HG03064 (cell line): ENCODE measurements at regions not wholly inside any gene's neighbourhood (a gene's known extent, or its start where the extent isn't known, plus 50 kb on each side); places are given as distances from the start of the nearest gene placed in this dataset.
A peak's percentile ranks its signal among the peaks of the same experiment; 100 is the strongest.
"Not testable (repeated sequence)": the region's sequence is repeated elsewhere in the genome, so short reads cannot be mapped to it uniquely, and the experiment has no call there.

Experiments used
- ATAC-seq: cut with Tn5 transposase; IDR thresholded peaks from one replicate; pipeline ENCODE4 v1.9.1; 2021; ENCODE audit warnings: low read depth; ENCODE audit not compliant: unreplicated experiment

DNA sequence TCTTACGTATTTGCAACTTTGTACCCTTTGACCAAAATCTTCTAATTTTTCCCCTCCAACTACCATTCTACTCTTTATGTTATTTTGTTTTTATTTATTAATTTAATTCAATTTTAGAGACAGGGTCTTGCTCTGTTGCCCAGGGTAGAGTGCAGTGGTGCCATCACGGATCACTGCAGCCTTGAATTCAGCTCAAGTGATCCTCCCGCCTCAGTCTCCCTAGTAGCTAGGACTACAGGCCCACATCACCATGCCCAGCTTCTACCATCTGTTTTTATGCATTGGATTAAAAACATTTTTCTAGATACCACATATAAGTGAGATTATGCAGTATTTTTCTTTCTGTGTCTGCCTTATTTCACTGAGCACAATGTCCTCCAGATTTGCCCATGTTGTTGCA lies 2912.5 kb downstream of the RPIA start:
- ATAC-seq = not testable (repeated sequence)

DNA sequence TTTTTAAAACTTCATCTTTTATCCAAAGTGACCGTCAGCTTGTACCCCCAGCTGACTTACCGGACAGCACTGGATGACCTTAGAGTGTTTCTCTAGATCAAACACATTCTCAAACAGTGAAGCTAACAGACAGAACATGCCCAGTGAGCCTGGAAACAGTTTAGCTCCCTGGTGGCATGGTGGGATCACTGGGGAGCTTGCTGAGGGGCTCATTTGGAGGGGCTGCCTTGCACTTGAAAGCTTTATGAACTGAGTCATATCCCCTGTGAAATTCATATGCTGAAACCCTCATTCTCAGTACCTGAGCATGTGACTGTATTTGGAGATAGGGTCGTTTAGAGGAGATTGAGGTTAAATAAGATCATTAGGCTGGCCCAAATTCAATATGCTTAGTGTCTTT lies 2913.2 kb downstream of the RPIA start:
- not testable (repeated sequence) for ATAC-seq

DNA sequence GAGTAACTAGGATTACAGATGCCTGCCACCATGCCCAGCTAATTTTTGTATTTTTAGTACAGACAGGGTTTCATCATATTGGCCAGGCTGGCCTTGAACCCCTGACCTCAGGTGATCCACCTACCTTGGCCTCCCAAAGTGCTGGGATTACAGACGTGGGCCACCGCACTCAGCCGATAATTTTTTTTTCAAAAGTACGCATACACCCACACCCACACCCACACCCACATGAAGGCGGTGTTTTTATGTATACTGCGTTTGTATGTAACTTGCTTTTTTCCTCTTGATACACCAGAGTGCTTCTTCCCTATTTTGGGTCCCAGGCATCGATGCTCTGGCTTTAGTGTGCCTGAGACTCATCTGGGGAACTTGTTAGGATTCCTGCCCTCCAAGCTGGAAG lies 2932.3 kb downstream of the RPIA start:
- ATAC-seq = not testable (repeated sequence)

DNA sequence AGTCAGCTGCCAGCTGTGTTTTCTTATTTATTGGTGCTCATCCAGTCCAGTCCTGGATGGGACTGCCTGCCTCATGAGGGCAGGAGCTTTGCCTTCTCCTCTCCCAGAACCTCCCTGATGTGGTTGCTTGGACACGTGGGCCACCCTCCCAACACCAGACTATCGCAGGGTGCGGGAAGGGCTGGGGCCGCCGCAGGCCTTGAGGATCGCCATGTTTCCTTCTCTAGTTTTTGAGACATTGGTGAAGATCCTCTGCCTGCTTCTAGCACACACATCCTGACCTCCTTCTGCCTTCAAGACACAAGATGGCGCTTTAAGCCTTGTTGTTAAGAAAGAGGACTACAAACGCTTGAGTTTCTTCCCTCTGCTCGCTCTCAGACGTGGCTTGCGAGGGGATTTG lies 2937.0 kb downstream of the RPIA start:
- not testable (repeated sequence) for ATAC-seq

DNA sequence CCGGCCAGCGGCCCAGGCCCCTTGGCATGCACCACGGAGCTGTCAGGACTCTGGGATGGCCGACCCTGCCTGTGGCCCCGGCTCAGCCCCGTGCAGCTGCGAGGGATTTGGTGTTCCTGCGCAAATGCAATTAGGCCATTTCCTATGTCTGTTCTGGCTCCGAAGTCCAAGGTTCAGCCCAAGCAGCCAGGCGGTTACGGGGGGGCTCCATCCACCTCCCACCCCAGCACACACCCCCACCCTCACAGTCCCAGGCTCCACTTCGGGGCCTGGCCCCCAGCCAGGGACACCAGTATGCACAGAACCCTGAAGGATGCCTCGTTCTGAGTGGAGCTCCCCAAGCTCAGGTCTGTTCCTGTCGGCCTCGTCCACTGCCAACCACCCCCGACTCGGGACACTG lies 2965.7 kb downstream of the RPIA start:
- ATAC-seq = not testable (repeated sequence)

DNA sequence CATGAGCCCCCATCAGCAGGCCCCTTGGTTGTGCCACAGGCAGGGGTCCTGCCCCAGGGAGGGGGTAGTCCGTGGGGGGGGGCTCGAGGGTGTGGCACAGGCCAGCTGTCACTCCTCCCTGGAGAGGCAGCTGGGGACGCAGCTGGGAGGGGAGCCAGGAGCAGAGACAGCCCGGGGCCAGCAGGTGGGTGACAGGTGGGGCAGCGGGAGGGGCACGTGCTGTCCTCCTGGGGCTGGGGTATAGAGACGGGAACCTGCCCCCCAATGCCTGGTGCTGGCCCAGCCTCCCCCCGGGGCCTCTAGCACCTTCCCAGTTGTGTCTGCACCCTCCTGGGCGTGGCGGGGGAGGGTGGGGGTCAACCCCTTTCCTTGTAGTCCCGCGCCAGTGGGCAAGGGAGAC lies 2966.9 kb downstream of the RPIA start:
- ATAC-seq = not testable (repeated sequence)

DNA sequence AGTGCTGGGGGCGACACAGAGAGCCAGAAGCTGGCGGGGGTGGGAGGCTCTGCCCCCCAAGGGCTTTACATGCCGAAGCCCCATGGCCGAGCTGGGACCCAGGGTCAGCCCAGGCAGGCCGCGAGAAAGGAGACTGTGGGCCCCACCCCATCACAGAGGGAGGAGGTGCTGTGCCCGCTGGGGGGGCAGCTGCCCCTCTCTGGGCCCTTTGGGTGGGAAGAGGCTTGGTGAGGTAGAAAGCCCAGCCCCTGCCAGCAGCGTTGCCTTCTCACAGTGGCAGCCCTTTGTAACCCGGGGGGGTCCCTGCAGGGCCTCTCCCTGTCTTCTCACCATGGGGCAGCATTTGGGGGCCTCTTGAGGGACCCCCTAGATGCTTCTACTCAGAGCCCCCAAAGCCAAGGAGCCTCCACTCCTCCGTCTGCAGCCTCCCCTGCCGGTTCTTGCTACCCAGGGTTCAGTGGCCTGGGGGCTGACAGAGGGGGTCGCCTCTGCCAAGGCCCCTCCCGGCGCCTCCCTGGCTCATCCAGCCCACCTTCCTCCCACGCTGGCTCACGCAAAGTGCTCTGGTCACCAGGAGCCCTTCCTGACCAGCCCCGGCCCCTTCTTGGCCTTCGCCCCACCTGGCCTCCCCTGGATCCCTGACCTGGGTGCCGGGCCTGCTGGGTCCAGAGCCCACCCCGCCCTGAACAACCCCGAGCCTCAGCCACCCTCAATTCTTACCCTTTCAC lies 2967.9 kb downstream of the RPIA start:
- ATAC-seq = not testable (repeated sequence)

DNA sequence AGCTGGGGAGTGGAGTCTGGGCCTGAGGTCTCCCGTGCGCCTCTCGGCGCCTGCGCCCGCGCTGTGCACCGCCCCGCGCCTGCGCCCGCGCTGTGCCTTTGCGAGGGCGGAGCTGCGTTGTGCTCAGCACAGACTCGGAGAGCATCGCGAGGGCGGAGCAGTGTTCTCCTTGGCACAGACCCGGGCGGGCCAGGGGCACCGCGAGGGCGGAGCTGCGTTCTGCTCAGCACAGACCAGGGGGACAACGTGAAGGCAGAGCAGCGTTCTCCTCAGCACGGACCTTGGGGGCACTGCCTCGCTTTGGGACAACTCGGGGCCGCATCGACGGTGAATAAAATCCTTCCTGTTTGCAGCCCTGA lies 2968.4 kb downstream of the RPIA start:
- peak; percentile 92 for ATAC-seq

DNA sequence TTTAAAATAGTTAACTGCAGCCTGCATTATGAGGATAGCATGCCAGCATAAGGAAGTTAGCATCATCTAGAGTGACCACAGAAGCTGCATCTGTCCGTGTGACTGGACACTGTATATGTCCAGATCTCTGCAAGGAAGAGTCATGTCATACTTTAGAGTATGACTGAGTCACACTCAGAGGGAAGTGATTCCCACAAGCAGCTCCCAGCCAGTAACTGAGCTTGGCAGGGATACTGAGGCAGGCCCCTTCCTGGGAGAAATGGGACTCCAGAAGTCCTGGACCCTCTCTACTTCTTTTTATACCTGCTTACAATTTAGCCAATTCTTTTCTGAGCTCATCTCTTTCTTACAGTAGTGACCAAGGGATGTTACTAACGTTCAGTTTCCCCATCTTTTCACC lies 2975.9 kb downstream of the RPIA start:
- ATAC-seq = not testable (repeated sequence)

DNA sequence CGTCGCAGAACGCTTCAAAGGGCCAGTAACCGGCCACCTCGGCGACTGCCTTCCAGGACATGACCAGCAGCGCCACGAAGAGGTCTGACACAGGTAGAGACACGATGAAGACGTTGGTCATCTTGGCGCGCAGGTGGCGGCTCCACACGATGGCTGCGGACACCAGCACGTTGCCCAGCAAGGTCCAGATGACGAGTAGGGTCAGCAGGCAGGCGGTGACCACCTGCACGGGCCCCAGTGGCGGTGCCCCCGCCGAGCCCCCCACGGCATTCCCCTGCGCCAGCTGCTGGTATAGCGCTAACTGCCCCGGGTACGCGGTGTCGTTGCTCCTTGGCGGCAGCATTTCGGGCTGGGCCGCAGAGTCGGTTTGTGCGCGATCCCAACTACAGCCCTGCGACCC lies 2994.1 kb downstream of the RPIA start:
- not testable (repeated sequence) for ATAC-seq

DNA sequence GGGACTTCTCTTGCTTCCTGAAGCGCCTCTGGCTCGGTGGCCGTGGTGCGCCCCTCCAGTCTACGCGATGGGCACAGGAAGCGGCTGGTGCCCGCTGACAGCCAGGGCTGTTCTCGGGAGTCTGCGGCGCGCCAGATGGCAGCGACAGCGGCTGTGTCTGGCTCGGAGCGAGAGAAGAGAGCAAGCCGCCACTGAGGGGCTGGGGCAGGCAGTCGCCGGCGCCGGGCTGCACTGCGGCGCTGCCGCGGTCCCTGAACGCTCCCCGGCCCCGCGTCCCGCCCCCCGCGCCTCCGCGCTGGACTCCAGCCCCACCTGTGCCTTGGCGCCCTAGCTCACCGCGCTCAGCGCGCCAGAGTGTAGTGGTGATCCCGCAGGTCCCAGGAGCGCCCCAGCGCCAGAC lies 2994.6 kb downstream of the RPIA start:
- not testable (repeated sequence) for ATAC-seq
